Frontal cortex (tissue), 3 donors: ENCODE measurements at regions not wholly inside any gene's neighbourhood (a gene's known extent, or its start where the extent isn't known, plus 50 kb on each side); places are given as distances from the start of the nearest gene placed in this dataset.
"Not testable (repeated sequence)": the region's sequence is repeated elsewhere in the genome, so short reads cannot be mapped to it uniquely, and the experiment has no call there.

Experiments
- DNase-seq, 2 donors: peaks; one replicate each; pipeline ENCODE4 v3.0.0; 2012; ENCODE audit warnings: low spot score in 2 of 2
- FAIRE-seq: peaks from 2 replicates; lab custom pipeline; 2012; peaks lifted over from hg19 to GRCh38; lab: Jason Lieb, UNC
- donor health status: control.
- donor health status: control.
- donor health status: control.

- FAIRE-seq (no peak), DNase-seq (no peak)
Measured at GRCh38 chrX:3550871-3551270, 162.6 kb downstream of the PRKX start.

GRCh38 chrX:3550160-3550751 lies 163.2 kb downstream of the PRKX start:
- FAIRE-seq (no peak), DNase-seq (peak in 1 of 2 donors; percentile 1)

- FAIRE-seq (no peak), DNase-seq (no peak)
Measured at GRCh38 chrX:3549411-3549911, 164.0 kb downstream of the PRKX start.

- FAIRE-seq (no peak), DNase-seq (peak in 1 of 2 donors; percentile 23)
Measured at GRCh38 chrX:3548765-3549391, 164.6 kb downstream of the PRKX start.

- FAIRE-seq (no peak), DNase-seq (no peak)
Measured at GRCh38 chrX:3545901-3546300, 167.5 kb downstream of the PRKX start.

GRCh38 chrX:3541336-3541735 lies 172.1 kb downstream of the PRKX start:
- no peak for DNase-seq
- no peak for FAIRE-seq

GRCh38 chrX:3540105-3540504 lies 173.3 kb downstream of the PRKX start:
- no peak for FAIRE-seq
- DNase-seq = no peak

- DNase-seq (no peak), FAIRE-seq (no peak)
Measured at GRCh38 chrX:3532581-3533085, 180.8 kb downstream of the PRKX start.

GRCh38 chrX:3531435-3531834 lies 182.0 kb downstream of the PRKX start:
- not testable (repeated sequence) for FAIRE-seq, DNase-seq

- DNase-seq = no peak
- no peak for FAIRE-seq
Measured at GRCh38 chrX:3529466-3530010, 183.1 kb upstream of the MXRA5 start.

- FAIRE-seq (no peak), DNase-seq (no peak)
Measured at GRCh38 chrX:3527811-3528210, 181.4 kb upstream of the MXRA5 start.

GRCh38 chrX:3527166-3527565 lies 180.7 kb upstream of the MXRA5 start:
- FAIRE-seq (no peak), DNase-seq (no peak)

- no peak for DNase-seq
- FAIRE-seq = no peak
Measured at GRCh38 chrX:3526731-3527130, 180.3 kb upstream of the MXRA5 start.

- DNase-seq (no peak), FAIRE-seq (no peak)
Measured at GRCh38 chrX:3526071-3526470, 179.6 kb upstream of the MXRA5 start.

- DNase-seq = no peak
- no peak for FAIRE-seq
Measured at GRCh38 chrX:3522101-3522650, 175.7 kb upstream of the MXRA5 start.

GRCh38 chrX:3521396-3521795 lies 174.9 kb upstream of the MXRA5 start:
- no peak for DNase-seq
- no peak for FAIRE-seq

GRCh38 chrX:3520982-3521381 lies 174.5 kb upstream of the MXRA5 start:
- DNase-seq = no peak
- no peak for FAIRE-seq

GRCh38 chrX:3520458-3520857 lies 174.0 kb upstream of the MXRA5 start:
- no peak for DNase-seq
- no peak for FAIRE-seq

- not testable (repeated sequence) for DNase-seq, FAIRE-seq
Measured at GRCh38 chrX:3519384-3519783, 172.9 kb upstream of the MXRA5 start.

- DNase-seq (no peak), FAIRE-seq (no peak)
Measured at GRCh38 chrX:3518870-3519269, 172.4 kb upstream of the MXRA5 start.

GRCh38 chrX:3516051-3516541 lies 169.6 kb upstream of the MXRA5 start:
- FAIRE-seq (no peak), DNase-seq (no peak)
